SK-N-MC (cell line): ENCODE measurements at regions not wholly inside any gene's neighbourhood (a gene's known extent, or its start where the extent isn't known, plus 50 kb on each side); places are given as distances from the start of the nearest gene placed in this dataset.

Source experiments
- DNase-seq: peaks from one replicate; pipeline ENCODE4 v3.0.0-alpha.2; 2011; ENCODE audit warnings: low read depth, low spot score
- H3K27ac ChIP-seq: fragments of 200-600 bp; sonication (generic); 2 replicates; pipeline ENCODE4 v1.5.1; 2016; ENCODE audit warnings: mixed run types
- H3K36me3 ChIP-seq: fragments of 200-600 bp; sonication (generic); 2 replicates; pipeline ENCODE4 v1.6.1; 2017; ENCODE audit warnings: antibody characterized with exemption, low read length, mixed read lengths; ENCODE audit not compliant: insufficient read depth
- H3K4me3 ChIP-seq: fragments of 200-600 bp; sonication (generic); 2 replicates; pipeline ENCODE4 v1.5.1; 2016
- H3K9ac ChIP-seq: fragments of 200-600 bp; sonication (generic); 2 replicates; pipeline ENCODE4 v1.8.0; 2017; ENCODE audit warnings: mixed run types, mixed read lengths; ENCODE audit not compliant: insufficient read length
- H3K9me3 ChIP-seq: fragments of 200-600 bp; sonication (generic); 2 replicates; pipeline ENCODE4 v1.6.1; 2017; ENCODE audit warnings: low read depth, mild to moderate bottlenecking, antibody characterized with exemption, low read length, moderate library complexity, mixed read lengths
- EZH2 ChIP-seq: fragments of 200-600 bp; sonication (generic); IDR thresholded peaks from one replicate; pipeline ENCODE4 v1.6.1; 2017; ENCODE audit warnings: antibody characterized with exemption
- FOXP2 ChIP-seq: optimal IDR thresholded peaks from 2 replicates; pipeline ENCODE3; 2011; ENCODE audit warnings: mild to moderate bottlenecking, moderate library complexity; ENCODE audit not compliant: insufficient read depth; ENCODE audit errors: extremely low read length, control extremely low read depth
- POLR2AphosphoS5 ChIP-seq: IDR thresholded peaks from 2 replicates; pipeline ENCODE4 v1.6.1; 2012; ENCODE audit warnings: mild to moderate bottlenecking, low read depth, low read length, borderline replicate concordance

DNA sequence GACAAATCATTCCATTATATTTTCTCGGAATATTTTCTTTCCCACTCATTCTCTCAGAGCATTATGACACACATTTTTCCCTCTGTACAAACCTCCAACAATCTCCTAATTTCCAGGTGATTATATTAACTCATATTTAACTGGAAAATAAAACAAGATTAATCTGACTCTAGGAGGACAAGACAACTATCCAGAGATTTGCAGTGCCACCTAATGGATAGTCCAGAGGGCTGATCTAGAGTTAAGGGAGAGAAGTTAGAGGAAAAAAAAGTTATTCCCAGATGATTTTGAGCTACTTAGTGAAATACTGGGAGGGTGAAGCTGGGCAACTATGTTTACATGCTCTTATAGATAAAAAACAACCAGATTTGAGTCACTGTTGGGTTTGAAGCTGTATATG is 161.7 kb downstream of the ALX1 start:
- H3K36me3 ChIP-seq = no peaks in the 10 kb centered on the region
- no peak overlapping the region for H3K4me3 ChIP-seq
- no peak overlapping the region for H3K27ac ChIP-seq
- no peak for DNase-seq
- H3K9ac ChIP-seq = no peak overlapping the region
- TF ChIP-seq POLR2AphosphoS5 (no peak), FOXP2 (no peak), EZH2 (no peak)
- H3K9me3 ChIP-seq = no peaks in the 10 kb centered on the region; the same call in 1 of the 2 replicates

DNA sequence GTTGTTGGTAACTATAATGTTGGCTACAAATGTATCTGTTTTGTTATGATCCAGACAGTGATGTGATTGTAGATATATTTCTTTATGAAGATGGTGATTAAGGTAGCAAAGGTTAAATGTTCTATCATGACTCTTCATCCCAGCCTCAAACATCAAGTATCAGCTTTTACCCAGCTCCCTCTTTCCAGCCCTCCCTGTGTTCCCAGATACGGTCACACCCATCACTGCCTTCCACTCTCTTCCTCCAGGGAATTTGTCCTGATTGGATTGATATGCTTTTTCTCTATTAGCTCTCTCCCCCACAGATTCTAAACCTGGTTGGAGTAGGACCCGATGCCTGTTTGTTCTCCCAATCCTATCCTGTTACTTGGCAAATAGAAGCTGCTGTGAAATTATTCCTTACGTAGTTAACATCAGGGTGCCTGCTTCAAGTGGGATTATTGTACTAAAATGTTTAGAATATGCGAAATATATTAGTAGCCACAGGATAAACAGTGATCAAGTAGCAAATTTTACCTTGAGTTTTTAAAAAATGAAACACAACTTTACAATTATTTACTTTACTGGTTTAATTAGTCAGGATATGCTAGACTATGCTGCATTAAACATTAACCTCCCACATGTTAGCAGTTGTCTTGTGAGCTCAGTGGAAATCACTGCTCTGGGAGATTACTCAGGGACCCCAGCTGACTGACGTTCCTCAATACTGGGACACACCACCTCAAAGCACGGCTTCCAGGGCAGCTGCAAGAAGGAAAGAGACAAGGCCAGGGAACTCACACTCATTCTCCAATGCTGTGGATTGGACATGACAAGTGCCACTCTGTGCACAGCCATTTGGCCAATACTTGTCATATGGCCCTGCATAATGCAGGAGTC is 165.3 kb downstream of the ALX1 start:
- Histone ChIP-seq H3K9me3 (no peaks in the 10 kb centered on the region), H3K27ac (no peak overlapping the region), H3K9ac (no peak overlapping the region), H3K4me3 (peak overlapping the region; percentile 19), H3K36me3 (no peaks in the 10 kb centered on the region)
- no peak for TF ChIP-seq EZH2
- TF ChIP-seq POLR2AphosphoS5 = no peak
- no peak for TF ChIP-seq FOXP2
- DNase-seq = no peak

- TF ChIP-seq EZH2 = no peak
- TF ChIP-seq POLR2AphosphoS5 = no peak
- TF ChIP-seq FOXP2 = no peak
- peak overlapping the region; percentile 28; the same call in 1 of the 2 replicates for H3K27ac ChIP-seq
- no peak overlapping the region for H3K9ac ChIP-seq
- DNase-seq = no peak
- H3K9me3 ChIP-seq = no peaks in the 10 kb centered on the region
- H3K4me3 ChIP-seq = peak overlapping the region; percentile 34; the same call in 1 of the 2 replicates
- H3K36me3 ChIP-seq = no peaks in the 10 kb centered on the region
Measured at GRCh38 chr12:85448031-85448430, 168.0 kb downstream of the ALX1 start.

- TF ChIP-seq POLR2AphosphoS5 (no peak), FOXP2 (no peak), EZH2 (no peak)
- Histone ChIP-seq H3K27ac (peak overlapping the region; percentile 28; the same call in 1 of the 2 replicates), H3K9ac (no peak overlapping the region), H3K9me3 (no peaks in the 10 kb centered on the region), H3K4me3 (peak overlapping the region; percentile 34; the same call in 1 of the 2 replicates), H3K36me3 (no peaks in the 10 kb centered on the region)
- DNase-seq = peak; percentile 32
Measured at GRCh38 chr12:85448548-85449139, 168.6 kb downstream of the ALX1 start.

- TF ChIP-seq POLR2AphosphoS5 (no peak), FOXP2 (no peak), EZH2 (no peak)
- Histone ChIP-seq H3K27ac (no peak overlapping the region), H3K4me3 (no peak overlapping the region), H3K9ac (no peak overlapping the region), H3K36me3 (no peaks in the 10 kb centered on the region), H3K9me3 (no peaks in the 10 kb centered on the region)
- no peak for DNase-seq
Measured at GRCh38 chr12:85457016-85457415, 177.0 kb downstream of the ALX1 start.

DNA sequence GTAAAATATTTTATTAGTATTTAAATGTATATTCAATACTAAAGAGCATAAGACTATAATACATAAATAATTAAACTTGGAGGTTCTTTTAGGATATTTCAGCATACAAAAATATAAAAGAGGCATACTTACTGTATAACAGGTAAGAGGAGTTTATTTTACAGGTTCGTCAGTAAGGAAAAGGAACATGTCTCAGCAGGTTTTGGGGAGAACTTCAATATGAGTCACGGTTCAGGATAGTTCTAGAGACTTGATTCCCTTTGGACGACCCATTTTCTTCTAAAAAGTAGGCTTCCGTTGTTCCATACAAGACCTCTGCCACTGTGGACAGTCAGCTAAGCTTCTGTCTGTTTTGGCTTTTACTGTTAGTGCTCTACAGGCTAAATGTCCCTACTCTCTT is 181.1 kb downstream of the ALX1 start:
- DNase-seq = no peak
- H3K4me3 ChIP-seq = no peak overlapping the region
- no peaks in the 10 kb centered on the region for H3K9me3 ChIP-seq
- H3K36me3 ChIP-seq = no peaks in the 10 kb centered on the region
- TF ChIP-seq EZH2 = no peak
- no peak overlapping the region for H3K9ac ChIP-seq
- H3K27ac ChIP-seq = no peak overlapping the region

GRCh38 chr12:85462888-85463287 is 182.9 kb downstream of the ALX1 start:
- Histone ChIP-seq H3K36me3 (no peaks in the 10 kb centered on the region), H3K9me3 (no peaks in the 10 kb centered on the region), H3K4me3 (peak overlapping the region; percentile 21; the same call in 1 of the 2 replicates), H3K9ac (no peak overlapping the region), H3K27ac (peak overlapping the region; percentile 44; the same call in 1 of the 2 replicates)
- no peak for DNase-seq
- TF ChIP-seq EZH2 (no peak), FOXP2 (no peak), POLR2AphosphoS5 (no peak)

GRCh38 chr12:85466890-85467289 is 186.9 kb downstream of the ALX1 start:
- no peak overlapping the region for H3K9ac ChIP-seq
- TF ChIP-seq EZH2 (no peak), FOXP2 (no peak), POLR2AphosphoS5 (no peak)
- H3K9me3 ChIP-seq = no peaks in the 10 kb centered on the region; the same call in 1 of the 2 replicates
- H3K27ac ChIP-seq = no peak overlapping the region
- H3K4me3 ChIP-seq = no peak overlapping the region
- H3K36me3 ChIP-seq = no peaks in the 10 kb centered on the region
- DNase-seq = no peak
